Activated T-cell treated with anti-CD3 and anti-CD28 coated beads, Interleukin-2, amount 50 U/mL, for 48 hours (primary cell): ENCODE measurements at regions not wholly inside any gene's neighbourhood (a gene's known extent, or its start where the extent isn't known, plus 50 kb on each side); places are given as distances from the start of the nearest gene placed in this dataset.

Source experiments
- DNase-seq, 2 experiments: peaks; one replicate each; pipeline ENCODE4 v3.0.0-alpha.2; 2020

GRCh38 chr5:171607863-171608262, 177.8 kb upstream of the SMIM23 start:
- no peak for DNase-seq

DNA sequence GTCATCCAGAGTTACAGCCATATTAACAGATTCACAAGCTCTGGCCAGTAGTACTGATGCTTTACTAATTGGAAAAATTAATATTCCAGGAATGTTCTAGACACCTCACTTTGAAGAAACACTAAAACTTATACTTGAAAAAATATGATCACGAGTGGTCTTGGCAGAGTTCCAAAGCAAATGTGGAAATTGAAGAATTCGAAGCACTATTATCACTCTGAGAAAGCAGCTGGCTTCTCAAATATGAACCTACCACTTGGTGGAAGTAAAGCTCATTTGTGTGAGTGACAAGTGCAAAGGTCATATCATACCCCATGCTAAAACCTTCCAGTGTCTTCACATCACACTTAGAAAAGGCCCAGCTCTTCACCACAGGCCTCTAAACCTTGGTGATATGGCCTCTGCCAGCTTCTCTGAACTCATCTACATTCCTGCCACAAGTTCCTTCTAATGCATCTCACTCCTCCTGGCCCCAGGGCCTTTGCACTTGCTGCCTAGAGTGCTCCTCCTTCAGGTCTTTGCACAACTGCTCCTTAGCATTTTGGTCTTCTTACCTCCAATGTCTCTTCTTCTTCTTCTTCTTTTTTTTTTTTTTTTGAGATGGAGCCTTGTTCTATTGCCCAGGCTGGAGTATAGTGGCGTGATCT, 175.7 kb upstream of the SMIM23 start:
- no peak for DNase-seq

GRCh38 chr5:171610686-171611085, 174.9 kb upstream of the SMIM23 start:
- DNase-seq = no peak

DNA sequence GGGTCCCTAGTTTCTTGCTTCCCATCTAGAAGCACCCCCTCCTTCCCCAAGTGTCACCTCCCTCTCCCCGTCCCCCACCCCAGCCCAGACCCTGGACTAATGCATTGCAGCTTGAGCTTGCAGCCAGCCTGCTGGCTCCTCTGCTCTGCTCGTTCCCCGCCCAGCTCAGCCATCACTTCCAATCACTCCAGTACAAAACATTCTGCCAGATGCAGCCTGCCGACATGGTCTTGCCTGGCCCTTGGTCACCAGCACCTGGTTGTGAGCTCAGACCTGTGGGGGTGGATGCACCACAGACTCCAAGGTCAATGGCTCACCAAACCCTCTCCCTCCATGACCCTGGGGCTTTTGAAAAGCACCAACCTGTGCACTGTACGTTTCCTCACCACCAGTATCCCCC, 172.9 kb upstream of the SMIM23 start:
- no peak for DNase-seq

DNA sequence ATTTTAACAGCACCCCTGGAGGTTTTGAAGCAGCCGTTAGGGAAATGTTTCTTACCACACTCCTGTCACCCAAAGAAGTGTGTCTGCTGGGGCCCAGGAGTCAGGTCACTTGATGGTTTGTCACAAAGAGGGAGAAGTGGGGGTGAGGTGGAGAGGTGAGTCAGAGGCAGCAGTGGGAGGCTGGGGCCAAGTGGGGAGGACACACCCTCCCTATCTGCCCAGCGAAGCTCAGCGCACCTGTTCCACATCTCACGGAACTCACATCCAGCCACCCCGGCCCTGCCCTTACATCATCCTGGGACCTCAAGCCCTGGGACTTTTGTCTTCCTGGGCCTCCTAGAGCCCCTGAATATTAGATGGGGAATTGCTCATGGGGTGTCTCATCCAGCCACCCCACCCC, 171.1 kb upstream of the SMIM23 start:
- no peak for DNase-seq

DNA sequence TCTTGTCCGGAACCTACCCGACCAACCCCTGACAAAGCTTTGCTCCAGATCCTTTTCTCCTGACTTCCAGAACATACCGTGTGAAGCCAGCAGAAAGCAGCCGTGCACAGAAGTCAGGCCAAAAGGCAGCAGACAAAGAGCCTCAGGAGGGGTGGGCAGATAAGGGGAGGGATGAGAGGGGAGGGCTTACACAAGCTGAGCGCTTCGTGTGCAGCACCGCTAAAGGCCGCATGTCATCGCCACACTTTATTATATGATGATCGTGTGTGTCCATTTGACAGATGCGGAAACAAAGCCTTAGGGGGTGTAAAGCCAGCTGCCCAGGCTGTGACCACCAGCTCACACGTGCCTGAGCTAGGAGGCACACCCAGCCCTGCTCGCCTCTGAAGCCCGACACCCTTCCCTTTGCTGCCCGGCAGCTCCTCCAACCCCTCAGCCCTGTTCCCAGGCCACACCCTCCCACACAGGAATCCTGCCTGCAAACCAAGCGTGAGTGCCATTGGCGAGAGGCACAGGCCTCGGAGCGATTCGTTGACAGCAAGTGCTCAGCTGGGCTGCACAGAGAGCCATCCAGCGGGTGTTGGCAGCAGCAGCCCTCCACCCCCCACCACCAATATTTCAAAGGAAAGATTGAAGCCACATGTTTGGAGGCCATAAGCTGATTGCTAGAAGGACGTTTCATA, 170.5 kb upstream of the SMIM23 start:
- DNase-seq = no peak

- DNase-seq = no peak
Observed at GRCh38 chr5:171615705-171616640, 169.6 kb upstream of the SMIM23 start.

DNA sequence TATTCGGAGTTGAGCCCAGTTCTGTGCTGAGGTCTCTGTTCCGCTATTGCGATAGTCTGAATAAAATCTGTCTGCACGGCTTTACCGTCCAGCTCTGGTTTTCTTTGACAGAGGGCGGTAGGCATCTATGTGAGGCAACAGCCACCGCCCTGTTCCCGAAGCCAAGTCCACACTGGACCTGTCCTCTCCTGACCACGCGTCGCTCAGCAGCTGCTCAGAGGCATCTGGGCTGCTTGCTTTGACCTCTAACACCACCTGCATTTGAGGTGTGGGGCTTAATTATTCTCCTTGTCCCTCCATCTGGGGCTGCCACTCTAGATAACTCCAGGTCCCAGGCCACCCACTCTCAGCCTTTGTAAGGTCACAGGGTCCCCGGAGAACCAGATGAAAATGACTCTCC, 168.4 kb upstream of the SMIM23 start:
- DNase-seq = no peak

DNA sequence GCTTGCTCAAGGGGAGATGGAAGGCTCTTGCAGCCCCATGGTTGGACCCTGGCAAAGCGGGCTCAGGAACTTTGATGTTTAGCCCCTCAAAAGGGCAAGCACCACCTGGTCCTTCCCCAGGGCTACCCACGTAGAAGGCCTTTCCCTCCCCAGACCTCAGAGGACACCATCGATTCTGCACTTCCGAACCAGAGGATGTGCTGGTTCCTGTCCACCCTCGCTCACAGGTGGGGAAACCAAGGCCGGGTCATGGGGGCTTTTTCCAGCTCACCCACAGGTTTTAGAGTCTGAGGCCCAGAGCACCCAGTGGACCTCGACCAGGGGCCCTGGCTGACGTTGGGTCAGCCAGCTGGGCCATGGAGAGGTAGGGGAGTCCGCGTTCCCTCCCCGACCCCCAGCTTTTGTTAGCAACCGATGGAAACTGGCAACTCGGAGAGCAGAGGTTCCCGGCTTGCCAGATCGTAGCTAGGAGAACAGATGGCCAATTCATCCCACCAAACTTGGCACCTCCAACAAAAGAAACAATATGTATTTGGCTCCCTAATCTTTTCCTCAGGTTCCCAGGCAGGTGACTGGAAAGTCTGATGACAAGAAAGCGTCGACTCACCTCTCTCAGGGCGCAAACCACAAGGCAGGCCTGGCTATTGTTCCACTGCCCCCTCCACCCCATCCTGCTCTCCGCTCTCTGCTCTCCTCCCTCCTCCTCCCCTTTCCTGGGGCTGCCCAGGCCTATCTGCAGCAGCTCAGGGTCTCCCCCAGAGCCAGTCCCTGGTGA, 167.6 kb upstream of the SMIM23 start:
- DNase-seq = no peak

DNA sequence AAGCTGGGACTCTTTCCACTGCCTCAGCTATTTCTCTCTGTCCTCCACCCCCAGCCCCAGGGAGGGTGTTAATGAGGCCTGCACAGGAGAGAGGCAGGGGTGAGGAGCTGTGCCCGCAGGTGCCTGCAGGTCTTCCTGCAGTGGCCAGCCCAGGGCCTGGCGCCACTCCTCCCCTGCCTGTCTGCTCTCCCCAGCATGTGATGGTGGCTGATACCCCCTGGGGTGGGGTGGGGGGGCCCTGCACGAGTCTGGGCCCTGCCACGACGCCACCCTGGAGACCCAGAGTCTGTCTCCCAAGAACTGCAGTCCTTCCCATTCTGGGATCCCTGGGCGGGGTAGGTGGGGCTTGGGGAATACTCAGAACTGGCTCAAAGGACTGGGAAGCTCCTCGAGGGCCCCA, 166.4 kb upstream of the SMIM23 start:
- no peak for DNase-seq

GRCh38 chr5:171619744-171620143, 165.9 kb upstream of the SMIM23 start:
- no peak for DNase-seq

- no peak for DNase-seq
Observed at GRCh38 chr5:171622010-171622409, 163.6 kb upstream of the SMIM23 start.

DNA sequence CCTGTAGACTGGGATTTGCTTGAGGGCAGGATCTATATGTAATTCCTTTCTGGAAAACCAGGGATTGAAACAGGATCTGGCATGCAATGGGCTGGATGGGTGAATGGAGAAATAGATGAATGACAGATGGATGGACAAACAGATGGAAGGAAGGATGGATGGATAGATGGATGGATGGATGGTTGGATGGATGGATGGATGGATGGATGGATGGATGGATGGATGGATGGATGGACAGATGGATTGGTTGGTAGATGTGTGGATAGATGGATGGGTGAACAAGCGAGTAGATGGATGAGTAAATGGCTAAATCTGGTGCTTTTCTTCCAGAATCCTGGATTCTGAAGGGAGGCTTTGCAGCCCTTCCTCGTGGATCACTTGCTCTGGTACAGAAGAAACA, 162.5 kb upstream of the SMIM23 start:
- no peak for DNase-seq

DNA sequence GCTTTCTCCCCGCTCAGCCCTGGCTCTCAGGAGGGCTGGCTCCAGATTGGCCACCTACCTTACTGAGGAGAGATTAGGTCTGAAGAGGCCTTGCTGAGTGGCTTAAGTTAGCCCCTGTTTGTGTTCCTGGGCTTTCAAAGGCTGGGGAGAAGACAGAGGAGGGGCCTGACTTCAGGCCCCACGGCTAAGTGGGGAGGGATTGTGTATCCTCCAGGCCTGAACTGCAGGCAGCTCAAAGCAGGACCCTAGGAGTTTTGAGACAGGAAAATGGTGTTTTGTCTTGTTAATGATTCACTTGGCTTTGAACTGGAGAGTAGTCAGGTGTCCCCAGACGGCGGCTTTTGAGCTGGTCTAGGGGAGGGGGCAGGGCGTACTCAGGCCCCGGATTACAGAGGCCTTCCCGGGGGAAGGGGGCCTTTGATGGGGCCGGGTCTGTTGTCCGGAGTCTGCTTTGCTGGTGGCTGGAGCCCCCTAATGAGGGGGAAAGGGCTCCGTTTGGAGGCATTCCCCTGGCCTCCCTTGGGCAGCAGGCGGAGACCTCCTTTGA, 162.0 kb upstream of the SMIM23 start:
- DNase-seq = no peak

- no peak for DNase-seq
Observed at GRCh38 chr5:171624396-171624795, 161.2 kb upstream of the SMIM23 start.

DNA sequence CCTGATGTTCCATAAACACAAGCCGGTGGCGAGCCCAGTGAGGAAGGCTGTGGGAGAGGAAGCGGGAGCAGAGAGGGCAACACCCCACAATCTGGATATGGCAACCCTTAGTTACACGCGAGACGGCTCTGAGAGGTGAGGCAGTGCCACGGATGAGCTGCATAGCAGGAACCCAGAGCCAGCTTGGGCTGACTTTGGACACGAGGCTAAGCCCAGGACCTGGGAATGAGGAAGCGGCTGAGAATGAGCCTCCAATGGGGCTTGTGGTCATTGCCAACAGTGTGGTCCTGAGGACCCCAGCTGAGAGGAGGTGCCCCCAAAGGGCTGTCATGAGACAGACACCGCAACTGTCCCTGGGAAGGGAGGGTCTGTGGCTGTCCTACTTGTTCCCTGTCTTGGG, 160.0 kb upstream of the SMIM23 start:
- DNase-seq = no peak

- no peak for DNase-seq
Observed at GRCh38 chr5:171627936-171628632, 157.5 kb upstream of the SMIM23 start.

- DNase-seq = no peak
Observed at GRCh38 chr5:171628633-171628974, 157.0 kb upstream of the SMIM23 start.

- DNase-seq = no peak
Observed at GRCh38 chr5:171629221-171629620, 156.4 kb upstream of the SMIM23 start.

GRCh38 chr5:171629628-171630349, 155.8 kb upstream of the SMIM23 start:
- peak; percentile 26 to 35 for DNase-seq

GRCh38 chr5:171630350-171631065, 155.1 kb upstream of the SMIM23 start:
- DNase-seq = no peak
